HepG2 (cell line): ENCODE measurements at regions not wholly inside any gene's neighbourhood (a gene's known extent, or its start where the extent isn't known, plus 50 kb on each side); places are given as distances from the start of the nearest gene placed in this dataset.

Experiments used
- FOXO4 ChIP-seq: sonication (generic); formaldehyde crosslinking; conservative IDR thresholded peaks from 2 replicates; pipeline ENCODE4 v1.8.1; 2023; ENCODE audit warnings: missing genetic modification reagents
- HMGXB4 ChIP-seq, 2 experiments: sonication (generic) in 1 of 2; formaldehyde crosslinking in 1 of 2; IDR thresholded peaks; 2 replicates each; pipeline versions ENCODE4 v1.4.0 to v1.6.1; 2018 to 2020; ENCODE audit warnings: missing genetic modification reagents in 2 of 2, borderline replicate concordance in 1 of 2, low read depth in 1 of 2, mild to moderate bottlenecking in 1 of 2, missing biosample characterization in 1 of 2
- HNF4A ChIP-seq: sonication (generic); formaldehyde crosslinking; IDR thresholded peaks from 2 replicates; pipeline ENCODE4 v1.4.0; 2020; ENCODE audit warnings: missing genetic modification reagents
- NKX3-1 ChIP-seq: sonication (generic); formaldehyde crosslinking; IDR thresholded peaks from 2 replicates; pipeline ENCODE4 v1.5.0; 2020; ENCODE audit warnings: missing genetic modification reagents
- ZNF646 ChIP-seq: sonication (generic); formaldehyde crosslinking; IDR thresholded peaks from 2 replicates; pipeline ENCODE4 v1.9.0; 2021; ENCODE audit warnings: mild to moderate bottlenecking, missing genetic modification reagents
- ZSCAN29 ChIP-seq: sonication (generic); formaldehyde crosslinking; conservative IDR thresholded peaks from 2 replicates; pipeline ENCODE4 v1.4.0; 2020; ENCODE audit warnings: mild to moderate bottlenecking, missing genetic modification reagents

GRCh38 chr7:16298221-16298620 is 123.1 kb downstream of the CRPPA start (continued):
- TF ChIP-seq ZNF646 (CRISPR knock-in tag) (no peak), HNF4A (CRISPR knock-in tag) (no peak), FOXO4 (CRISPR knock-in tag) (no peak), NKX3-1 (CRISPR knock-in tag) (no peak), ZSCAN29 (CRISPR knock-in tag) (no peak), HMGXB4 (CRISPR knock-in tag; IDR thresholded peaks at IDR 0.05; ENCODE audit: borderline replicate concordance in 1 of 2, low read depth in 1 of 2) (no peak)
- TF ChIP-seq, all 625 proteins: peak for 0
